Breast epithelium (tissue), 4 donors: ENCODE measurements at regions not wholly inside any gene's neighbourhood (a gene's known extent, or its start where the extent isn't known, plus 50 kb on each side); places are given as distances from the start of the nearest gene placed in this dataset.

Source experiments
- DNase-seq, 2 donors: peaks; one replicate each; pipeline ENCODE4 v3.0.0-alpha.2; 2019; ENCODE audit warnings: low spot score in 2 of 2
- H3K27ac ChIP-seq, 2 donors: fragments of 200-600 bp; sonication (generic) in 1 of 2; one replicate each; pipeline ENCODE4 v1.5.1; 2016 to 2019; ENCODE audit warnings: mild to moderate bottlenecking in 1 of 2
- H3K27me3 ChIP-seq, 2 donors: fragments of 200-600 bp; sonication (generic) in 1 of 2; one replicate each; pipeline versions ENCODE4 v1.5.1 to v1.6.0; 2017 to 2019; ENCODE audit warnings: control low read depth in 1 of 2, mild to moderate bottlenecking in 1 of 2
- H3K36me3 ChIP-seq: fragments of 200-600 bp; one replicate; pipeline ENCODE4 v1.5.1; 2019
- H3K4me1 ChIP-seq, 2 donors: fragments of 200-600 bp; sonication (generic); one replicate each; pipeline ENCODE4 v1.5.1; 2016 to 2019; ENCODE audit warnings: control low read depth in 1 of 2
- H3K4me3 ChIP-seq, 3 donors: fragments of 200-600 bp; sonication (generic); 1 replicate in 2 of 3; 2 replicates in 1 of 3; pipeline ENCODE4 v1.5.1; 2016 to 2019; ENCODE audit warnings: mild to moderate bottlenecking in 3 of 3, moderate library complexity in 2 of 3
- H3K9me3 ChIP-seq, 2 donors: fragments of 200-600 bp; sonication (generic) in 1 of 2; one replicate each; pipeline ENCODE4 v1.5.1; 2016 to 2019; ENCODE audit warnings: control low read depth in 1 of 2
- POLR2A ChIP-seq: fragments of 450-650 bp; IDR thresholded peaks from one replicate; pipeline ENCODE4 v1.6.1; 2016; ENCODE audit warnings: antibody characterized with exemption, mild to moderate bottlenecking, moderate library complexity
- POLR2AphosphoS5 ChIP-seq, 3 donors: sonication (generic); formaldehyde crosslinking; IDR thresholded peaks; one replicate each; pipeline ENCODE4 v1.6.1; 2017; ENCODE audit warnings: antibody characterized with exemption in 3 of 3
- intact Hi-C: fragments of 100-400 bp; cut with DNase I; formaldehyde crosslinking; loops from one replicate; pipeline ENCODE4 v1.15.1; 2023; ENCODE audit warnings: low total_unique reads
- TF ChIP-seq, protein P1 (sequence below), 3 donors: fragments of 450-650 bp; IDR thresholded peaks; one replicate each; pipeline ENCODE4 v1.5.1; 2016 to 2017; ENCODE audit warnings: antibody characterized with exemption in 3 of 3, mild to moderate bottlenecking in 3 of 3, moderate library complexity in 3 of 3

- H3K4me3 ChIP-seq = no peak overlapping the region
- H3K4me1 ChIP-seq = no peaks in the 10 kb centered on the region
- intact Hi-C loops = no loop called here
- H3K27ac ChIP-seq = no peak overlapping the region
- no peaks in the 10 kb centered on the region for H3K27me3 ChIP-seq
- DNase-seq = no peak
- TF ChIP-seq POLR2AphosphoS5 (IDR thresholded peaks at IDR 0.05) (no peak), POLR2A (no peak)
- TF ChIP-seq, protein P1, sequence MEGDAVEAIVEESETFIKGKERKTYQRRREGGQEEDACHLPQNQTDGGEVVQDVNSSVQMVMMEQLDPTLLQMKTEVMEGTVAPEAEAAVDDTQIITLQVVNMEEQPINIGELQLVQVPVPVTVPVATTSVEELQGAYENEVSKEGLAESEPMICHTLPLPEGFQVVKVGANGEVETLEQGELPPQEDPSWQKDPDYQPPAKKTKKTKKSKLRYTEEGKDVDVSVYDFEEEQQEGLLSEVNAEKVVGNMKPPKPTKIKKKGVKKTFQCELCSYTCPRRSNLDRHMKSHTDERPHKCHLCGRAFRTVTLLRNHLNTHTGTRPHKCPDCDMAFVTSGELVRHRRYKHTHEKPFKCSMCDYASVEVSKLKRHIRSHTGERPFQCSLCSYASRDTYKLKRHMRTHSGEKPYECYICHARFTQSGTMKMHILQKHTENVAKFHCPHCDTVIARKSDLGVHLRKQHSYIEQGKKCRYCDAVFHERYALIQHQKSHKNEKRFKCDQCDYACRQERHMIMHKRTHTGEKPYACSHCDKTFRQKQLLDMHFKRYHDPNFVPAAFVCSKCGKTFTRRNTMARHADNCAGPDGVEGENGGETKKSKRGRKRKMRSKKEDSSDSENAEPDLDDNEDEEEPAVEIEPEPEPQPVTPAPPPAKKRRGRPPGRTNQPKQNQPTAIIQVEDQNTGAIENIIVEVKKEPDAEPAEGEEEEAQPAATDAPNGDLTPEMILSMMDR (IDR thresholded peaks at IDR 0.05) = no peak
- no peaks in the 10 kb centered on the region for H3K36me3 ChIP-seq
- H3K9me3 ChIP-seq = no peaks in the 10 kb centered on the region
Measured at GRCh38 chr4:83864097-83864817, 328.3 kb downstream of the GPAT3 start.

DNA sequence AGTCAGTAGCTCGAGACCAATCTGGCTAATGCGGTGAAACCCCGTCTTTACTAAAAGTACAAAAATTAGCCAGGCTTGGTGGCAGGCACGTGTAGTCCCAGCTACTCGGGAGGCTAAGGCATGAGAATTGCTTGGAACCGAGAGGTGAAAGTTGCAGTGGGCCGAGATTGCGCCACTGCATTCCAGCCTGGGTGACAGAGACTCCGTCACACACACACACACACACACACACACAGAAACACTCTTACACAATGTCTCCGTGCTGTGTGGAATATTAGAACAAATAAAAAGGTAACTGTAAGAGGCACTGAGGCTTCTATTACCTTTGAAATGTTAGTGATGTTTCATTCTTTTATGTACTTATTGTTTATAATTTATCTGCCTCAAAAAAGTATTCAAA, 326.6 kb downstream of the GPAT3 start:
- Histone ChIP-seq H3K4me1 (no peaks in the 10 kb centered on the region), H3K36me3 (no peaks in the 10 kb centered on the region), H3K27me3 (no peaks in the 10 kb centered on the region), H3K9me3 (no peaks in the 10 kb centered on the region), H3K27ac (no peak overlapping the region), H3K4me3 (no peak overlapping the region)
- intact Hi-C loops = no loop called here
- DNase-seq = no peak
- TF ChIP-seq, protein P1 (IDR thresholded peaks at IDR 0.05) = no peak
- TF ChIP-seq POLR2A = no peak
- TF ChIP-seq POLR2AphosphoS5 (IDR thresholded peaks at IDR 0.05) = no peak

GRCh38 chr4:83860200-83860599, 324.3 kb downstream of the GPAT3 start:
- H3K4me1 ChIP-seq = no peaks in the 10 kb centered on the region
- no peak overlapping the region for H3K4me3 ChIP-seq
- no peaks in the 10 kb centered on the region for H3K36me3 ChIP-seq
- no peaks in the 10 kb centered on the region for H3K27me3 ChIP-seq
- no peaks in the 10 kb centered on the region for H3K9me3 ChIP-seq
- intact Hi-C loops = no loop called here
- no peak overlapping the region for H3K27ac ChIP-seq
- no peak for DNase-seq
- TF ChIP-seq POLR2AphosphoS5 (IDR thresholded peaks at IDR 0.05) = no peak

DNA sequence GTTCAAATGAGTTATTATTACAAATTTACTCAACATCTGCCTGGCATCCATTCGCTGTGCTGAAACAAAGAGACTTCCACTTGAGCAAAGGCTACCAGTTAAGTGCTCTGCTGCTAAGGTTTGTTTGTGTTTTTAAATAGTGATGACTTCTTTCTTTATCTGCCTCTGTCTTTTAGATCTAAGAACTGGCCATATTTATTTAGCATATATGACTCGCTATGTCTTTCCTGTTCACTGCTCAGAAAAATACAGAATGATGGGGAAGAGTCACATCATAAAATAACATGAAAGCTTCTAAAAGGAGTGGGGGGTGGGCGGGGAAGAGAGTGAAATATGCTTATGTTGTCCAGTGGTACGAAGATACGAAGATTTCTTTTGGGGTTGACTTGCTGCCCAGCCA, 322.2 kb downstream of the GPAT3 start:
- Histone ChIP-seq H3K27me3 (no peaks in the 10 kb centered on the region), H3K4me1 (no peaks in the 10 kb centered on the region), H3K36me3 (no peaks in the 10 kb centered on the region), H3K9me3 (no peaks in the 10 kb centered on the region), H3K27ac (no peak overlapping the region), H3K4me3 (no peak overlapping the region)
- no peak for TF ChIP-seq POLR2AphosphoS5 (IDR thresholded peaks at IDR 0.05)
- no peak for TF ChIP-seq POLR2A
- TF ChIP-seq, protein P1 (IDR thresholded peaks at IDR 0.05) = no peak
- intact Hi-C loops = no loop called here
- no peak for DNase-seq

GRCh38 chr4:83855044-83855443, 319.1 kb downstream of the GPAT3 start:
- TF ChIP-seq POLR2A (no peak), POLR2AphosphoS5 (IDR thresholded peaks at IDR 0.05) (no peak)
- TF ChIP-seq, protein P1 (IDR thresholded peaks at IDR 0.05) = no peak
- no peaks in the 10 kb centered on the region for H3K36me3 ChIP-seq
- no peak overlapping the region for H3K27ac ChIP-seq
- intact Hi-C loops = no loop called here
- no peaks in the 10 kb centered on the region for H3K27me3 ChIP-seq
- no peak overlapping the region for H3K4me3 ChIP-seq
- no peaks in the 10 kb centered on the region for H3K4me1 ChIP-seq
- DNase-seq = peak in 1 of 2 donors; percentile 18
- no peaks in the 10 kb centered on the region for H3K9me3 ChIP-seq
